ENCODE measurements at regions not wholly inside any gene's neighbourhood (a gene's known extent, or its start where the extent isn't known, plus 50 kb on each side); places are given as distances from the start of the nearest gene placed in this dataset.

DNA sequence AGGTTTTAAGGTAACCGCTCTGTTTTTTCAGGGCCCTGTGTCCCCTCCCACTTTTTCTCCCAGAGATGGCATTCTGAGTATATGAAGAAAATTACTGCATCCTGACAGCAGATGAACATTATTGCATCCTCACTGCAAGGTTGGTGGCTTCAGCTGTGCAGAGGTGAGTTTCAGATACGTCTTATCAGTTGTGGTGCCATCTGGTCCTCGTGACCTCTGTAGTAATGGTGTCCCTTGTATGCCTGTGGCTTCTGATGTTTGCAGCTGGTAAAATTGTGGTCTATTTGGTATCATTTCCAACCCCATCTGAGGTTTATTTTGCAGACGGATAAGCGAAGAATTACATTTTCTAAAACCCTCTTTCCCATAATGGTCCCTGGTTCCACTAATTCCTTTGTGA is 417.0 kb downstream of the HS3ST3B1 start (continued):
- TF ChIP-seq HOXA5 (CRISPR knock-in tag; IDR thresholded peaks at IDR 0.05) = no peak

DNA sequence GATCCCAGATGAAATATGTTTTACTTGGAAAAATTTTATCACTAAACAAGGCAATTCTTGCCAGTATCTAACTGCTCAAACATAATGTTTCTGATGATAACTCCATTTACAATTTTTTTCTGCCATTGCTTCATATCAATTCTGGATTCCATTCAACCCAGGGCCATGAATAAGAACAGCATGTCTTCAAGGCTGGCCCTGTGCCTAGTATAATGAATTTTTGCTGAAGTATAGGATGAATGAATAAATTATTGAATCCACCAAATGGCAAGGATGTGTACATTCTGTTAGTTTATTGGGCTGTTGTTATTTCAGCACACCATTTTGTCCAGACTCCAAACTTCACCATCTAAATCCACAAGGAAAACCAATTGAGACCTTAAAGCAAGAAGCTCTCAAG is 414.7 kb downstream of the HS3ST3B1 start:
- in situ Hi-C loops (cut with HindIII; ENCODE audit: extremely low pct_ligation_motif_present, low pct_unique_long_range_greater_than_20kb) (no loop called here), intact Hi-C loops (cut with micrococcal nuclease; ENCODE audit: unreplicated experiment) (no loop called here)
- POLR2A ChIA-PET = no interaction called here
- Histone ChIP-seq H3K79me2 (ENCODE audit: insufficient read depth, low read length) (no peaks in the 10 kb centered on the region), H3K9me3 (ENCODE audit: low read length) (no peaks in the 10 kb centered on the region), H3K9ac (ENCODE audit: insufficient read depth, low read depth, low read length) (no peak overlapping the region), H3K27ac (ENCODE audit: extremely low read length, insufficient read depth, low read length) (no peak overlapping the region), H3K36me3 (replicated peaks in 1 of 2; ENCODE audit: control insufficient read depth in 1 of 2, insufficient read depth in 2 of 2, low read length in 2 of 2) (no peaks in the 10 kb centered on the region), H4K20me1 (ENCODE audit: insufficient read depth, low read length) (no peaks in the 10 kb centered on the region), H2AFZ (ENCODE audit: low read length) (no peak overlapping the region), H3K4me2 (ENCODE audit: low read depth, low read length) (no peak overlapping the region), H3K27me3 (ENCODE audit: control insufficient read depth in 1 of 2, insufficient read depth in 2 of 2, low read length in 2 of 2) (no peaks in the 10 kb centered on the region), H3K4me3 (replicated peaks in 1 of 3; ENCODE audit: insufficient read depth in 1 of 3, low read depth in 2 of 3, low read length in 3 of 3) (no peak overlapping the region), H3K4me1 (ENCODE audit: insufficient read depth, low read length) (no peaks in the 10 kb centered on the region)
- BruUV-seq (replicated peaks) = no TSS peak
- CTCF ChIA-PET (ENCODE audit: low intra/inter-chr PET ratio, low total read pairs) = no interaction called here
- no peak for FAIRE-seq
- ATAC-seq = no peak
- TF ChIP-seq ZSCAN30 (CRISPR knock-in tag; IDR thresholded peaks at IDR 0.05) (no peak), ZNF569 (CRISPR knock-in tag; IDR thresholded peaks at IDR 0.05; ENCODE audit: borderline replicate concordance) (no peak), ZSCAN12 (CRISPR knock-in tag; IDR thresholded peaks at IDR 0.05) (no peak), POLR2A (IDR thresholded peaks at IDR 0.05; ENCODE audit: insufficient read depth in 1 of 2, low read depth in 2 of 2, low read length in 2 of 2) (no peak), RBM22 (optimal IDR thresholded peaks at IDR 0.05; ENCODE audit: low read length) (no peak), ATM (IDR thresholded peaks at IDR 0.05; ENCODE audit: borderline replicate concordance) (no peak), ZNF563 (CRISPR knock-in tag; IDR thresholded peaks at IDR 0.05) (no peak)
- TF ChIP-seq, protein P1, sequence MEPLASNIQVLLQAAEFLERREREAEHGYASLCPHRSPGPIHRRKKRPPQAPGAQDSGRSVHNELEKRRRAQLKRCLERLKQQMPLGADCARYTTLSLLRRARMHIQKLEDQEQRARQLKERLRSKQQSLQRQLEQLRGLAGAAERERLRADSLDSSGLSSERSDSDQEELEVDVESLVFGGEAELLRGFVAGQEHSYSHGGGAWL (CRISPR knock-in tag; IDR thresholded peaks at IDR 0.05) = no peak
- DNase-seq (ENCODE audit: low spot score) = no peak

DNA sequence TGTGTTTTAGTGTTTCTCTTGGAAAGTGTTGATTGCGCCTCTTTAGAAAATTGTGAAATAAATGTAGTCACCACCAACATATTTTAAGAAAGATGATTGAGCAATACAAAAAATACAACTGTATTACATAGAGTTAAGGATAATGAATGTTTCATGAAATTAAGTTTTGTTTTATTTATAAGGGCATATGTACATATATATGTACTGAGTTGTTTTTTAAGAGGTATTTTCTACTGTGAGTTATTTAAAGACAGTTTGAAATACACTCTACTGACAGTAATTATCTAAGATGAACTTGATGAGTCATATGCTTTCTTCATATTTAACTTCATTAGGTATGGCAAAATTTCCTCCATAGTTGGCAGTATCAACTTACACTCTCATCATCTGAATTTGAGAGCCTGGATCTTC is 411.7 kb downstream of the HS3ST3B1 start:
- FAIRE-seq = no peak
- Histone ChIP-seq H3K4me1 (ENCODE audit: insufficient read depth, low read length) (no peaks in the 10 kb centered on the region), H3K4me2 (ENCODE audit: low read depth, low read length) (no peak overlapping the region), H3K36me3 (replicated peaks in 1 of 2; ENCODE audit: control insufficient read depth in 1 of 2, insufficient read depth in 2 of 2, low read length in 2 of 2) (no peaks in the 10 kb centered on the region), H3K27me3 (ENCODE audit: control insufficient read depth in 1 of 2, insufficient read depth in 2 of 2, low read length in 2 of 2) (no peaks in the 10 kb centered on the region), H4K20me1 (ENCODE audit: insufficient read depth, low read length) (no peaks in the 10 kb centered on the region), H2AFZ (ENCODE audit: low read length) (no peak overlapping the region), H3K9ac (ENCODE audit: insufficient read depth, low read depth, low read length) (no peak overlapping the region), H3K9me3 (ENCODE audit: low read length) (no peaks in the 10 kb centered on the region), H3K4me3 (replicated peaks in 1 of 3; ENCODE audit: insufficient read depth in 1 of 3, low read depth in 2 of 3, low read length in 3 of 3) (no peak overlapping the region), H3K79me2 (ENCODE audit: insufficient read depth, low read length) (no peaks in the 10 kb centered on the region), H3K27ac (ENCODE audit: extremely low read length, insufficient read depth, low read length) (no peak overlapping the region)
- no peak for ATAC-seq
- POLR2A ChIA-PET = no interaction called here
- CTCF ChIA-PET (ENCODE audit: low intra/inter-chr PET ratio, low total read pairs) = no interaction called here
- intact Hi-C loops (cut with micrococcal nuclease; ENCODE audit: unreplicated experiment) = no loop called here
- no peak for DNase-seq (ENCODE audit: low spot score)
- WGBS (ENCODE audit: low lambda C conversion rate) = 96% methylated on average over 1 of the region's 1 CpG
- in situ Hi-C loops (cut with HindIII; ENCODE audit: extremely low pct_ligation_motif_present, low pct_unique_long_range_greater_than_20kb) = no loop called here
- no TSS peak for BruUV-seq (replicated peaks)
- TF ChIP-seq SIX1 (CRISPR knock-in tag; IDR thresholded peaks at IDR 0.05; ENCODE audit: borderline replicate concordance) = no peak
- no peak for TF ChIP-seq SCMH1 (CRISPR knock-in tag; IDR thresholded peaks at IDR 0.05; ENCODE audit: borderline replicate concordance)
- TF ChIP-seq ZNF460 (CRISPR knock-in tag; IDR thresholded peaks at IDR 0.05; ENCODE audit: borderline replicate concordance) = no peak
- TF ChIP-seq SRF (IDR thresholded peaks at IDR 0.05; ENCODE audit: low read depth, low read length) = no peak
- no peak for TF ChIP-seq HES4 (CRISPR knock-in tag; IDR thresholded peaks at IDR 0.05; ENCODE audit: borderline replicate concordance)
- TF ChIP-seq ZFY (CRISPR knock-in tag; IDR thresholded peaks at IDR 0.05) = no peak
- TF ChIP-seq POGK (CRISPR knock-in tag; conservative IDR thresholded peaks at IDR 0.05) = no peak

All from HepG2 (cell line).